ENCODE measurements at regions not wholly inside any gene's neighbourhood (a gene's known extent, or its start where the extent isn't known, plus 50 kb on each side); places are given as distances from the start of the nearest gene placed in this dataset.
"Not testable (repeated sequence)": the region's sequence is repeated elsewhere in the genome, so short reads cannot be mapped to it uniquely, and the experiment has no call there.

GRCh38 chr21:31609081-31609480 is 50.4 kb upstream of the SOD1 start:
- no peak for DNase-seq (ENCODE audit: low read depth)

DNA sequence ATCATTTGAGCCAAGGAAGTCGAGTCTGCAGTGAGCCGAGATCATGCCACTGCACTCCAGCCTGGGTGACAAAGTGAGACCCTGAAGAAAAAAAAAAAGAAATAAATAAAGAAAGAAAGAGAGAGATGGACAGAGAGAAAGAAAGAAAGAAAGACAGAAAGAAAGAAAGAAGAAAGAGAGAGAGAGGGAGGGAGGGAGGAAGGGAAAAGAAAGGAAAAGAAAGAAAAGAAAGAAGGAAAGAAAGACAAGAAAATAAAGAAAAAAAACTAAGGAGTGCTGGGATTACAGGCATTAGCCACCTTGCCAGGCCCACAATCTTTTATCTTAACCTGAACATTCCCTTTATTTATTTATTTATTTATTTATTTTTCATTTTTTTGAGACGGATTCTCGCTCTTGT is 51.7 kb upstream of the SOD1 start:
- no peak for DNase-seq (ENCODE audit: low read depth)

DNA sequence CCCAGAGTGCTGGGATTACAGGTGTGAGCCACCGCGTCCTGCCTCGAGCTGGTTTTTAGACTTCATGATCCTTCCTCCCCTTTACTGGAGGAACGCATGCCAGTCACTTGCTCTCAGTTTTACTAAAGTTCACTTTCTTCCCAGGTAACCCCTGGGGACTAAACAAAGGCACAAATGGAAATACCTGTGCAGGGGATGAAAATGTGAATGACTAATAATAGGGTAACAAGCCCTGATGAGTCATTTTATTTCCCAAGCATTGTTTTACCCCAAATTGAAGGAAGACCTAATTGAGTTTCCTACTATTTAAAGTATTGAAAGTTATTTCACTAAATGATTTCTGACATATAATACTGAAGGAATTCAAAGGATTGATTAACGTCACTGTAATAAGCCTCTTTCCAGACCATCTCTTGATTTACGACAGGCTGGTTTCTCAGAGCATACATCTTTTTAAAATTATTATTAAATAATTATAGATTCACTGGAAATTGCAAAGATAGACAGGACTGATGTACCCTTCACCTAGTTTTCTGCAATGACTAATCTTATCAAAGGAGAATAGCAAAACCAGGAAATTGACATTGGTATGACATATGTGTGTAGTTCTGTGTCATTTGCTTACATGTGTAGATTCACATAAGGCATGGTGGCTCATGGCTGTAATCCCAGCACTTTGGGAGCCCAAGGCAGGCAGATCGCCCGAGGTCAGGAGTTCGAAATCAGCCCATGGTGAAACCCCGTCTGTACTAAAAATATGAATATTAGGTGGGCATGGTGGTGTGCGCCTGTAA is 53.2 kb upstream of the SOD1 start:
- no peak for DNase-seq (ENCODE audit: low read depth)

DNA sequence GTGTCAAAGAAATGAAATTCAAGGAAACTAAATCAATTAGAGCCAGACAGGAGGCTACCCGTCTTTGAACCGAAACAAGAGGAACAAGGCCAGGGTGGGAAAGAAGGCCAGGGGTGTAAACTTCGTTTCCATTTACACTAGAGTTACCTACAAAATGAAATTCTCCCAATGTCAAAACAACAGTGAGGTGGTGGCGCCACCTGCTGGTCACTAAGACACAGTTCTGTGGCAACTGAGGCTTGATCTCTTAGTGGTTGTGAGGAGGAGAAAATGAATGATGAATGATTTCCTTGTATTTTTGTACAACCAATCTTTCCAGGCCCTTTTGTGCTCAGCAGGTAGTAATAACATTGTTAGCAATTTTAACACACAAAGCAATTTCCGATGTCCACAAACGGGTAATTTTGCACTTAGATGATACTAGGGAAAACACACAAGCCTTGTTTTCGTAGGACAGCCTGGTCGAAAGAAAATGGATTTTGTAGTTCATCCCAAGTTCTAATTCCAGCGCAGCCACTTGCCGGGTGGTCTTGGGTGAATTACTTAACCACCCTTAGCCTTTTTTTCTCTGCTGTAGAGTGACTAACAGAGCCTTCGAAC is 54.8 kb upstream of the SOD1 start:
- DNase-seq (ENCODE audit: low read depth): peak; percentile 80

DNA sequence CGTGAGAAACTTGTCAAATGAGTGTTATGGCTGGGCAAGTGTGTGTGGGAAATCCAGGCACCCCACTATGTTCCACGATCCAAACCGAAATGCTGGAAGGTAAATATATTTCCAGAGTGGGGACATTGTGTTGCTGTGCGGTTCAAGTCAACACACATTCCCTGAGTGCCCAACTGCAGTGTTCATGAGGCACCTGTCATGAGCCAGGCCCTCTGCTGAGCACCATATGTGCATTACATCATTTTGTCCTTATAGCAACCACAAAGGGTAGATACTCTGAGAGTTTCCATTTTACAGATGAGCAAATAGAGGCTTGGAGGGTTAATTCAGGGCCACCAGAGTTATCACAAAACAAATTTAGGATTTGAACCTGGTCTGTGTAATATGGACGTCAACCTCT is 59.9 kb upstream of the SOD1 start:
- no peak for DNase-seq (ENCODE audit: low read depth)

DNA sequence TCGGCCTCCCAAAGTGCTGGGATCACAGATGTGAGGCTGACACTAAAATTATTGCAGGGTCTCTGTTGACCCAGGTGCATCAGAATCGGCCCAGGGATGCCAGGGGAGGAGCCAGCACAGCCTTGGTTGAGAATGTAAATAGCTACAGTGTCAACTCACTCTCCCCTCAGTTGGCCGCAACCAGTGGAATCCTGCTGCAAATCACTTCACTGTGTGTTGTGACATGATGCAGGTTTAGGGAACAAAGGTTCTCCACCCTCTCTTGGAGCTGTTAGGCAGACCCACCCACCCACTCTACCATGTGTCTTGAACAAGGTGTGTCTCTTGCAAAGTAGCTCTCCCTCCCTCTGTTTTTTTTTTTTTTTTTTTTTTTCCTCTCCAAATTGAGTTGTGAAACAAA is 60.5 kb upstream of the SOD1 start:
- DNase-seq (ENCODE audit: low read depth): no peak

GRCh38 chr21:31597683-31598082 is 61.8 kb upstream of the SOD1 start:
- no peak for DNase-seq (ENCODE audit: low read depth)

- DNase-seq (ENCODE audit: low read depth): no peak
Observed at GRCh38 chr21:31596055-31596454, 63.4 kb upstream of the SOD1 start.

DNA sequence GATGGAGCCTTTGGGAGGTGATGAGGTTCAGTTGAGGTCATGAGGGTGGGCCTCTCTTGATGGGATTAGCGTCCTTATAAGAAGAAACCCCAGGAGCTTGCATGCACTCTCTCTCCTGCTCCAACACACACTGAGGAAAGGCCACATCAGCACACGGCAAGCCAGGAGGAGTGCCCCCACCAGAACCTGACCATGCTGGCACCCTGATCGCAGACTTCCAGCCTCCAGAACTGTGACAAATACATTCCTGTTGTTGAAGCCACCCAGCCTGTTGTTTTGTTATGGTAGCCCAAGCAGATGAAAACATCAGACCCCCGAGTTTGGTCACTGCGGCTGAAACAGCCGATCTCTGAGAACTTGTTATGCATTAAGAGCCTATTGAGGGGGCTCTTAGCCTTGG is 64.8 kb upstream of the SOD1 start:
- DNase-seq (ENCODE audit: low read depth): no peak

GRCh38 chr21:31594279-31594678 is 65.2 kb upstream of the SOD1 start:
- DNase-seq (ENCODE audit: low read depth): no peak

DNA sequence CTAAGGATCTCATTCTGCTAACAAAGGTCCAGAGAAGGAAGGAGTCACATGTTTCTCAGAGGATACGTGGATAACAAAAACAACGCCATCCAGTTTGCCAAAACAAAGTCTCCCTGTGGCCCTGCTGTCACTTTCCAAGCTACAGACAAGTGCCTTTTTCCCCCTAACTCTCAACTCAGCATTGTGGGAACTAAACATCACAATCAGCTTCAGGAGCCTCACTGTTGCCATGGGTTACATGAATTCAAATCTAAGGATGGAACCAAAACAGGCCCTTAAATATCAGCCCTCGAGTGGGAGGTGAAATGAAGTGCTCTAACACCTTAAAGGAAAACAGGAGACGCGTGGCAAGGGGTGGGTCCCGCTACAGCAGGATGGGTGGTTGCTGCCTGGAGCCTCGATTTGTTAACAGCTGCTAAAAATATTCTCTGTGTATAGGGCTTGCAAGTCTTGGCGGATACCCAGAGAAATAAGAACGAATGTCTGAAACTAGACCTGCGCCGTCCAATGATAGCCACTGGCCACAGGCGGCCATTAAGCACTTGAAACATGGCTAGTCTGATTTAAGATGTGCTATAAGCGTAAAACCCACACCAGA is 66.4 kb upstream of the SOD1 start:
- DNase-seq (ENCODE audit: low read depth): no peak

DNA sequence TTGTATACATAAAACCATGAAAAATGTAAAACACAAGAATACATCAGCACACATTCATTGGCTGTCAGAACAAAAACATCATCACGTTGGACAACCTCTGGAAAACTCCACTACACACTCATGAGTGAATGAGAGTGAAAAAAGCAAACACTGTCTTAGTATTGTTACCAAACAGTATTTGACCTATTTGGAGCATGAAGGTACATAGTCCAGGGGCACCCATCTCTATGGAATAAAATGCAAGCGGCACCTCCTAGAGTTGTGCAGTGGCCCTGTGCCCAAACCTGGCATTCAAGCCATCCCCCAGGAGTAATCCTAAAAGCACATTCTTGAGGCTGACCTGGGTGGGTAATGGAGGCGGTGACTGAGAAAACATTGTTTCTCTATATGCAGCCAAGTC is 67.0 kb upstream of the SOD1 start:
- no peak for DNase-seq (ENCODE audit: low read depth)

GRCh38 chr21:31589820-31590219 is 69.7 kb upstream of the SOD1 start:
- no peak for DNase-seq (ENCODE audit: low read depth)

- DNase-seq (ENCODE audit: low read depth): no peak
Observed at GRCh38 chr21:31586118-31586517, 73.4 kb upstream of the SOD1 start.

- not testable (repeated sequence) for DNase-seq (ENCODE audit: low read depth)
Observed at GRCh38 chr21:31583937-31584336, 75.6 kb upstream of the SOD1 start.

- DNase-seq (ENCODE audit: low read depth): no peak
Observed at GRCh38 chr21:31583498-31583897, 76.0 kb upstream of the SOD1 start.

GRCh38 chr21:31580866-31581276 is 78.6 kb upstream of the SOD1 start:
- peak; percentile 81 for DNase-seq (ENCODE audit: low read depth)

DNA sequence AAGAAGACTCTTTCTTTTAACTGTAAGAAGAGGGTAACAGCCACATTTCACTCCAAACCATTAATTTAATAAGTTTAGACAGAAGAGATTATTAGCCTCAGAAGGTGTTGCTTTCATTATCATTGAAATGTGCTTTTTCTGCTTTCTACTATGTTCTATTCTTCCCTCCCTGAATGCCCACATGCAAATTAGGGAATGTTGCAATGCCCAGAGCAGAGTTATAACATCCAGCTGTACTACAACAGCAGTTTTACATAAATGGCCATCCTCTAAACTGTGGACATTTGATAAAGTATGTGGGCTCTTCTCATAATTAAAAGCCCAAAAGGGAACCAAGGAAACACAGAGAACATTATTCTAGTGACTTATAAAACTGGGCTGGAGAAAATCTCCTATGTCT is 82.2 kb upstream of the SOD1 start:
- DNase-seq (ENCODE audit: low read depth): no peak

- DNase-seq (ENCODE audit: low read depth): peak; percentile 78
Observed at GRCh38 chr21:31576428-31576827, 83.1 kb upstream of the SOD1 start.

GRCh38 chr21:31573217-31573616 is 86.3 kb upstream of the SOD1 start:
- DNase-seq (ENCODE audit: low read depth): no peak

DNA sequence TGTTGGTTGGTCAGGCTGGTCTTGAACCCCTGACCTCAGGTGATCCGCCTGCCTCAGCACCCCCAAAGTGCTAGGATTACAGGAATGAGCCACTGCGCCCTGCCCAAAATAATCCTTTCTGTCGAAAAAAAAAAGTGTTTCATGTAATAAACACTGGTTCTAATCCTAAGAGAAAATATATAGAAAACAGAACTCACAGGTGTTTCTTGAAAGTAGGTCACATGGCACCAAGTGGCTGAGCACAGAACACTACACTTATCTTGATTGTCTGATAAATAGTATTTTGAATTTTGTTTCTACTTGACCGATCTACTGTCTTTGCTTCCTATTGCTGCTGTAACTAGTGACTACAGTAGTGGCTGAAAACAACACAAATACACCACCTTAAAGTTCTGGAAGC is 87.6 kb upstream of the SOD1 start:
- no peak for DNase-seq (ENCODE audit: low read depth)

GRCh38 chr21:31570824-31571566 is 88.5 kb upstream of the SOD1 start:
- no peak for DNase-seq (ENCODE audit: low read depth)

GRCh38 chr21:31566611-31567010 is 92.9 kb upstream of the SOD1 start:
- DNase-seq (ENCODE audit: low read depth): no peak

Measured in Daoy (cell line).